GM12875 (cell line): ENCODE measurements at regions not wholly inside any gene's neighbourhood (a gene's known extent, or its start where the extent isn't known, plus 50 kb on each side); places are given as distances from the start of the nearest gene placed in this dataset.

Experiments used
- H3K4me3 ChIP-seq: one replicate; pipeline ENCODE4 v1.5.1; 2011; ENCODE audit warnings: low read depth, low read length, control low read depth
- TF ChIP-seq, protein P1 (sequence below): IDR thresholded peaks from 2 replicates; pipeline ENCODE4 v1.5.1; 2011; ENCODE audit warnings: low read depth, mild to moderate bottlenecking, control low read depth, inconsistent platforms, low read length, moderate library complexity, borderline replicate concordance; ENCODE audit not compliant: insufficient read depth

DNA sequence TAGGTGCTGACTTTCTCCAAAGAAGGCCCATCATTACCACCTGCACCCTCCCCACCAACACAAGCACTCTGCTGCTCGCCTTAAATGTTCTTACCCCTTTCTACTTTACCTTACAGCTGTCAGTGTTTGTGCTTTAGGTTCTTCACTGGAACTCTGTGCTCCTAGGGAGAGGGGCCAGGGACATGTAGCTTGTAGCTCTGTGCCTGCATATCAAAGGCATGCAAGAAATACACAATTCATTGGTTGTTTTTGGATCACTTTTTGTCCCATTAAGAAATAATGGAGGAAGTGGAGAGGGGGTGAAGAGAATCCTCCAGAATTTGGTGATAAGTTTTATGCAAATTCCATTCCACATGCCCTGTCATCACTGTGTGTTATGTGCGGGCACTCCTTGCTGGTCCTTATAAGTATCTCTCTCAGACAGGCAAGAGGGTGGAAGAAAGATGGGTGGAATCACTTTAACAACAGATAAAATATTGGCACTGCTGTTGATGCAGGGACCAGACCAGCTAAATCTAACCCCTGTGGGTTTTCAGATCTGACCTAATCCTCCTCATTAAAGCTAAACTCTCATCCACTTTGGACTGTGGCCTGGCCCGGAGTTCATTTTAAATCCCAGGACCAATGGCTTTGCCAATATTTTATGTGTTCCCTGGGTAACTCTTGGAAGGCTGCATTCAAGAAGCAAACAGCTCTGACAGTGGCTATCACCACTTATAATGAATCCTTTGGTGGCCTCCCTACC lies 375.8 kb upstream of the NFE2L3 start:
- no peak overlapping the region for H3K4me3 ChIP-seq
- TF ChIP-seq, protein P1, sequence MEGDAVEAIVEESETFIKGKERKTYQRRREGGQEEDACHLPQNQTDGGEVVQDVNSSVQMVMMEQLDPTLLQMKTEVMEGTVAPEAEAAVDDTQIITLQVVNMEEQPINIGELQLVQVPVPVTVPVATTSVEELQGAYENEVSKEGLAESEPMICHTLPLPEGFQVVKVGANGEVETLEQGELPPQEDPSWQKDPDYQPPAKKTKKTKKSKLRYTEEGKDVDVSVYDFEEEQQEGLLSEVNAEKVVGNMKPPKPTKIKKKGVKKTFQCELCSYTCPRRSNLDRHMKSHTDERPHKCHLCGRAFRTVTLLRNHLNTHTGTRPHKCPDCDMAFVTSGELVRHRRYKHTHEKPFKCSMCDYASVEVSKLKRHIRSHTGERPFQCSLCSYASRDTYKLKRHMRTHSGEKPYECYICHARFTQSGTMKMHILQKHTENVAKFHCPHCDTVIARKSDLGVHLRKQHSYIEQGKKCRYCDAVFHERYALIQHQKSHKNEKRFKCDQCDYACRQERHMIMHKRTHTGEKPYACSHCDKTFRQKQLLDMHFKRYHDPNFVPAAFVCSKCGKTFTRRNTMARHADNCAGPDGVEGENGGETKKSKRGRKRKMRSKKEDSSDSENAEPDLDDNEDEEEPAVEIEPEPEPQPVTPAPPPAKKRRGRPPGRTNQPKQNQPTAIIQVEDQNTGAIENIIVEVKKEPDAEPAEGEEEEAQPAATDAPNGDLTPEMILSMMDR, result no peak

DNA sequence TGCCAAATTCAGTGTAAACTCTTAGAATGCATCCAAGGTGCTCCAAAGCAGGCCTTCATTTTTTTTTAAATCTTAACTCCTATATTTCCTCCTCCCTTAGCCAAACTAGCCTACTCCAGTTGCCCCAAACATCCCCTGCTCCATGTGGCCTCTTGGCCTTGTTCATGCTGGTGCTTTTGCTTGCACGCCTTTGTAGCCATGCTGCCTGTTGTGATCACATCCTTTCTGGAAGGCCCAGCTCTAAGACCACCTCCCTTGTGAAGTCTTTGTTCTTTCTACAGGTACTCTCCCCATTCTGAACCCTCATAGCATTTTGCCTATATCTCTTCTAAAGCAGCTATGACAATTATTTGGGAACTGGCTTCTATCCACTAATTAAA lies 375.3 kb upstream of the NFE2L3 start:
- TF ChIP-seq, protein P1, result no peak
- no peak overlapping the region for H3K4me3 ChIP-seq

DNA sequence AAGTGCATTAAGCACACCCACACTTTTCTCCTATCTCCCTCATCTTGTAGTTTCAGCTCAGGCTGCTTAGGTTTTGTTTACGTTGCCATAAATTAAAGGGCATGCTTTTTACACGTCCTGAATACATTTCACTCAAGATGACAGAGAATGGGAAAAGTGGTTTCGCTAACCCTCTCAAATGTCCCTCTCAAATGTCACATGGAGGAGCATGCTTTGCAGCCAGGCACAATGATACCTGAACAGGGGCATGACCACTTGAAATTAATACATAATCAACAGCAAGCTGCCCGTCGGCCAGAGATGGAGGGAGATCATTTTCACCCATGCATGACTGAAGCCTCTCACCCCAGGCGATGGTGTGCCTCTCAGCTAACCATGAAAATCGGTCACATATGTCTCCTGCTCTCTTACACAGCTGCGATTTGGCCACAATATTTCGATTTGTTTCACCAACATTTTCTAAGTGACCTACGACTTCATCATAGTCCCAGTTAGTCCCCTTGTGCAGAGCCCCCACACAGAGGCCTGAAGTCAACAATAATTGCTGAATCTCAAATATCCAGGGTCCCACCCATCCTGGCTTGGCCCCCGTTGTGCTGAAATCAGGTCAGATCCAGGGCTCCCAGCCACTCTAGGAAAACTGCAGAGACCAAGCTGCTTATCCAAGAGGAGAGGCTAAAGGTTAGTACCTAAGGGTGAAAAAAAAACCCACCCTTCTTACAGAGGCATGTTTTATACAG lies 373.9 kb upstream of the NFE2L3 start:
- H3K4me3 ChIP-seq, result no peak overlapping the region
- TF ChIP-seq, protein P1, result no peak

DNA sequence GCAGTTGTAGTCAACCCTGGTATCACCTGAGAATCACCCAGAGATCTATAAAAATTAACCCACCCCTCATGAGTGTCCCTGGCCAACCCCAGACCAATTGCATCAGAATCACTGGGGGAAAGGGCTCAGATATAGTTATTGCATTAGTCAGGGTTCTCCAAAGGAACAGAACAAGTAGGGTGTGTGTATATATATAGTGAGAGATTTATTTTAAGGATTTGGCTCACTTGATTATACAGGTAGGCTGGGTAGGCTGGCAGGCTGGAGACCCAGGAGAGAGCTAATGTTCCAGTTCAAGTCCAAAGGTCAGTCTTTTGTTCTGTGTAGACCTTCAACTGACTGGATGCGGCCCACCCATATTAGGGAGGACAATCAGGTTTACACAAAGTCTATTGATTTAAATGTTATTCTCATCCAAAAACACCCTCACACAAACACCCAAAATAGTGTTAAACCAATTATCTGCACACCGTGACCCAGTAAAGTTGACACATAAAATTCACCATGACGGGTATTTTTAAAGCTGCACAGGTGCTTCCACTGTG lies 372.9 kb upstream of the NFE2L3 start:
- TF ChIP-seq, protein P1, result no peak
- no peak overlapping the region for H3K4me3 ChIP-seq

DNA sequence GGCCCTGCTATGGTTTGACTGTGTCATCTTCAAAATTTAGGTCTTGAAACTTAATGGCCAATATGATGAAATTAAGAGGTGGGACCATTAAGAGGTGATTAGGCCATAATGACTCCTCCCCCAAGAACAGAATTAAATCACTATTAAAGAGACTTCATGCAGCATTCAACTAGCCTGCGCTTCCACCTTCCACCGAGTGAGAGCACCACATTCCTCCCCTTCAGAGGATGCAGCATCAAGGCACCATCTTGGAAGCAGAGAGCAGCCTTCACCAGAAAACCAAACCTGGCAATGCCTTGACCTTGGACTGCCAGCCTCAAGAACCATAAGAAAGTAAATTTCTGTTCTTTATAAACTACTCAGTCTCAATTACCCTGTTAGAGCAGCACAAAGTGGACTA lies 371.1 kb upstream of the NFE2L3 start:
- TF ChIP-seq, protein P1, result no peak
- no peak overlapping the region for H3K4me3 ChIP-seq

DNA sequence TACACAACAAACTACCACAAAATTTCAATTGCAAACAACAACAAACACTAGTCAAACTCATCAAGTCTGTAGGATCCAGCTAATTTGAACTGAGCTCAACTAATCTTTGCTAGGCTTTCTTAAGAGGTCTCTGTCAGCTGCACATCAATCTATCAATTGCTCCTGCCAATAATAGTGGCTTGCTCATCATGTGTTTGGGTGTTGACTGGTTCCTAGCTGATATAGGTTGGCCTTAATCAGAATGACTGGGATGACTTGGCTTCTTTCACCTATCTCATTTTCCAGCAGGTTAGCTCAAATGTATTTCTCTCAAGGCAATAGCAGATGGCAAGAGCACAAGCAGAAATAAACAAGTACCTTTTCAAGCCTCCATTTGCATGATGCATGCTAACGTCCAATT lies 370.3 kb upstream of the NFE2L3 start:
- TF ChIP-seq, protein P1, result no peak
- H3K4me3 ChIP-seq, result no peak overlapping the region

DNA sequence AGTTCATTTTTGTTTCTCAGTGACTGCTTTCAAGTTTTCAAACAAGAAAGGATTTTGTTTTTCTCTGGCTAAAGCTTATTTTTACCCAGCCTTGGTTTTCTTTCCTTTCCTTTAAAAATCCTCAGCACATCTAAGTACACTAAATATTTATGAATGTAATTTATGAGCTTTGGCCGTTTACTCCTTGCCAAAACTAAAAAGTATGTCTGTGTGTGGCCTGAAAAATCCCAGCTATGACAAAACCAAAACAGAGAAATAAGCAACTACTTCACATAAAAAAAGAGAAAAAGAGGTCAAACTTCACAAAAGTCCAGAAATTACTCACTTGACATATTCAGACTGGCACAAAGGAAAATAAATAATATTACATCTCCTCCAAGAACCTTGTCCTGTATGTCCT lies 365.1 kb upstream of the NFE2L3 start:
- TF ChIP-seq, protein P1, result no peak

More for the DNA sequence above, 365.1 kb upstream of the NFE2L3 start:
- no peak overlapping the region for H3K4me3 ChIP-seq
